Lung (tissue), 11 donors: ENCODE measurements at regions not wholly inside any gene's neighbourhood (a gene's known extent, or its start where the extent isn't known, plus 50 kb on each side); places are given as distances from the start of the nearest gene placed in this dataset.
"Not testable (repeated sequence)": the region's sequence is repeated elsewhere in the genome, so short reads cannot be mapped to it uniquely, and the experiment has no call there.

Experiments
- ATAC-seq: fragments of 200-7000 bp; cut with Tn5 transposase; one replicate; pipeline ENCODE4 v1.9.1; 2020; ENCODE audit warnings: moderate number of reproducible peaks; ENCODE audit not compliant: insufficient read depth, low FRiP score
- DNase-seq, 3 donors: peaks; one replicate each; pipeline ENCODE4 v3.0.0-alpha.2; 2013 to 2017
- H3K27ac ChIP-seq, 2 donors: one replicate each; pipeline ENCODE4 v1.5.1; 2013; ENCODE audit warnings: mild to moderate bottlenecking in 2 of 2, moderate library complexity in 2 of 2, control low read depth in 1 of 2, inconsistent platforms in 1 of 2, low read depth in 1 of 2, low read length in 1 of 2
- H3K27me3 ChIP-seq, 3 donors: one replicate each; pipeline ENCODE4 v1.5.1; 2013; ENCODE audit warnings: low read length in 2 of 3; ENCODE audit not compliant: control insufficient read depth in 3 of 3, insufficient read depth in 3 of 3
- H3K36me3 ChIP-seq, 4 donors: one replicate each; pipeline ENCODE4 v1.5.1; 2013; ENCODE audit warnings: low read length in 4 of 4, mild to moderate bottlenecking in 1 of 4, moderate library complexity in 1 of 4; ENCODE audit not compliant: control insufficient read depth in 4 of 4, insufficient read depth in 4 of 4
- H3K4me1 ChIP-seq, 5 donors: one replicate each; pipeline ENCODE4 v1.5.1; 2013; ENCODE audit warnings: low read length in 5 of 5, mild to moderate bottlenecking in 2 of 5, moderate library complexity in 1 of 5; ENCODE audit not compliant: control insufficient read depth in 5 of 5, insufficient read depth in 5 of 5
- H3K4me3 ChIP-seq: one replicate; pipeline ENCODE4 v1.5.1; 2013; ENCODE audit warnings: mild to moderate bottlenecking, control low read depth, moderate library complexity
- H3K9ac ChIP-seq, 2 donors: one replicate each; pipeline ENCODE4 v1.5.1; 2013; ENCODE audit warnings: low read length in 2 of 2, control low read depth in 1 of 2; ENCODE audit not compliant: insufficient read depth in 1 of 2
- H3K9me3 ChIP-seq, 4 donors: one replicate each; pipeline ENCODE4 v1.5.1; 2013; ENCODE audit warnings: low read length in 3 of 4, mild to moderate bottlenecking in 1 of 4, moderate library complexity in 1 of 4; ENCODE audit not compliant: control insufficient read depth in 4 of 4, insufficient read depth in 3 of 4
- WGBS, 2 donors: extraction: QIAGEN DNeasy Blood & Tissue Kit; methylation state at CpG; one replicate each; pipeline ENCODE4 v1.1.7; 2013; 5-methylcytosine and 5-hydroxymethylcytosine counted together
- TF ChIP-seq, protein P1 (sequence below): IDR thresholded peaks from 2 replicates; pipeline ENCODE4 v1.5.1; 2012; ENCODE audit warnings: mild to moderate bottlenecking; ENCODE audit errors: control extremely low read depth, extremely low read depth
- donor health status: control.
- donor health status: control.
- donor health status: Bipolar disorder and iron deficiency.
- donor health status: healthy.
- donor health status: DM: yes; HTN: yes; CAD: no.

- H3K9ac ChIP-seq, result no peak overlapping the region
- no peaks in the 10 kb centered on the region for H3K4me1 ChIP-seq
- no peak overlapping the region for H3K4me3 ChIP-seq
- TF ChIP-seq, protein P1, sequence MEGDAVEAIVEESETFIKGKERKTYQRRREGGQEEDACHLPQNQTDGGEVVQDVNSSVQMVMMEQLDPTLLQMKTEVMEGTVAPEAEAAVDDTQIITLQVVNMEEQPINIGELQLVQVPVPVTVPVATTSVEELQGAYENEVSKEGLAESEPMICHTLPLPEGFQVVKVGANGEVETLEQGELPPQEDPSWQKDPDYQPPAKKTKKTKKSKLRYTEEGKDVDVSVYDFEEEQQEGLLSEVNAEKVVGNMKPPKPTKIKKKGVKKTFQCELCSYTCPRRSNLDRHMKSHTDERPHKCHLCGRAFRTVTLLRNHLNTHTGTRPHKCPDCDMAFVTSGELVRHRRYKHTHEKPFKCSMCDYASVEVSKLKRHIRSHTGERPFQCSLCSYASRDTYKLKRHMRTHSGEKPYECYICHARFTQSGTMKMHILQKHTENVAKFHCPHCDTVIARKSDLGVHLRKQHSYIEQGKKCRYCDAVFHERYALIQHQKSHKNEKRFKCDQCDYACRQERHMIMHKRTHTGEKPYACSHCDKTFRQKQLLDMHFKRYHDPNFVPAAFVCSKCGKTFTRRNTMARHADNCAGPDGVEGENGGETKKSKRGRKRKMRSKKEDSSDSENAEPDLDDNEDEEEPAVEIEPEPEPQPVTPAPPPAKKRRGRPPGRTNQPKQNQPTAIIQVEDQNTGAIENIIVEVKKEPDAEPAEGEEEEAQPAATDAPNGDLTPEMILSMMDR, result no peak
- DNase-seq (no peak), ATAC-seq (no peak)
- peaks cover 0 to 3% (median 0%) of the 10 kb centered on the region in 3 donors for H3K27me3 ChIP-seq
- WGBS, 2 donors, result 93 to 97% methylated on average over 5 of the region's 5 CpGs
- no peaks in the 10 kb centered on the region for H3K36me3 ChIP-seq
- H3K27ac ChIP-seq, result no peak overlapping the region
- H3K9me3 ChIP-seq, result no peaks in the 10 kb centered on the region
These were observed 241.5 kb upstream of the PRSS1 start for GRCh38 chr7:142507799-142508198.

- not testable (repeated sequence) for H3K9me3 ChIP-seq, ATAC-seq, H3K27ac ChIP-seq, H3K4me1 ChIP-seq, H3K9ac ChIP-seq, H3K36me3 ChIP-seq, H3K4me3 ChIP-seq, H3K27me3 ChIP-seq, DNase-seq
- WGBS, 2 donors, result 87 to 89% methylated on average over 5 of the region's 5 CpGs
These were observed 242.2 kb upstream of the PRSS1 start for GRCh38 chr7:142507066-142507465.

GRCh38 chr7:142506601-142507000, 242.7 kb upstream of the PRSS1 start:
- no peak overlapping the region for H3K9ac ChIP-seq
- DNase-seq (no peak), ATAC-seq (no peak)
- no peaks in the 10 kb centered on the region for H3K9me3 ChIP-seq
- H3K36me3 ChIP-seq, result no peaks in the 10 kb centered on the region
- no peaks in the 10 kb centered on the region for H3K4me1 ChIP-seq
- WGBS, 2 donors, result 79 to 90% methylated on average over 3 of the region's 3 CpGs
- no peak overlapping the region for H3K27ac ChIP-seq
- H3K27me3 ChIP-seq, result peaks cover 0 to 3% (median 0%) of the 10 kb centered on the region in 3 donors
- H3K4me3 ChIP-seq, result no peak overlapping the region
- TF ChIP-seq, protein P1, result no peak

- not testable (repeated sequence) for H3K9ac ChIP-seq, H3K27me3 ChIP-seq, ATAC-seq, H3K9me3 ChIP-seq, DNase-seq, H3K4me1 ChIP-seq, H3K36me3 ChIP-seq, H3K27ac ChIP-seq, H3K4me3 ChIP-seq
- WGBS, 2 donors, result 62 to 63% methylated on average over 7 to 8 of the region's 8 CpGs
These were observed 245.3 kb upstream of the PRSS1 start for GRCh38 chr7:142503949-142504348.

- H3K4me3 ChIP-seq, result no peak overlapping the region
- no peak for ATAC-seq
- DNase-seq, result no peak
- peaks cover 0 to 3% (median 0%) of the 10 kb centered on the region in 3 donors for H3K27me3 ChIP-seq
- H3K27ac ChIP-seq, result no peak overlapping the region
- no peak overlapping the region for H3K9ac ChIP-seq
- TF ChIP-seq, protein P1, result no peak
- H3K9me3 ChIP-seq, result no peaks in the 10 kb centered on the region
- no peaks in the 10 kb centered on the region for H3K36me3 ChIP-seq
- WGBS, 2 donors, result 83 to 87% methylated on average over 6 of the region's 6 CpGs
- H3K4me1 ChIP-seq, result no peaks in the 10 kb centered on the region
These were observed 245.2 kb upstream of the PRSS58 start for GRCh38 chr7:142503036-142503435.
